Kidney epithelial cell (primary cell): ENCODE measurements at regions not wholly inside any gene's neighbourhood (a gene's known extent, or its start where the extent isn't known, plus 50 kb on each side); places are given as distances from the start of the nearest gene placed in this dataset.

Source experiments
- DNase-seq: peaks from one replicate; pipeline ENCODE4 v3.0.0-alpha.2; 2010; ENCODE audit warnings: low read depth
- H3K27me3 ChIP-seq: 2 replicates; pipeline ENCODE4 v1.6.0; 2011; ENCODE audit warnings: low read length; ENCODE audit not compliant: control insufficient read depth, insufficient read depth
- H3K36me3 ChIP-seq: 2 replicates; pipeline ENCODE4 v1.5.1; 2011; ENCODE audit warnings: low read length; ENCODE audit not compliant: control insufficient read depth, insufficient read depth
- H3K4me3 ChIP-seq: 2 replicates; pipeline ENCODE4 v1.5.1; 2011; ENCODE audit warnings: low read depth, mild to moderate bottlenecking, control low read depth, low read length
- TF ChIP-seq, protein P1 (sequence below): IDR thresholded peaks from 2 replicates; pipeline ENCODE4 v1.5.1; 2011; ENCODE audit warnings: mild to moderate bottlenecking, moderate library complexity, low read length, control low read depth, inconsistent platforms; ENCODE audit not compliant: insufficient read depth, poor library complexity, severe bottlenecking

- DNase-seq: no peak
- Histone ChIP-seq H3K27me3 (no peaks in the 10 kb centered on the region), H3K4me3 (no peak overlapping the region), H3K36me3 (no peaks in the 10 kb centered on the region)
- TF ChIP-seq, protein P1, sequence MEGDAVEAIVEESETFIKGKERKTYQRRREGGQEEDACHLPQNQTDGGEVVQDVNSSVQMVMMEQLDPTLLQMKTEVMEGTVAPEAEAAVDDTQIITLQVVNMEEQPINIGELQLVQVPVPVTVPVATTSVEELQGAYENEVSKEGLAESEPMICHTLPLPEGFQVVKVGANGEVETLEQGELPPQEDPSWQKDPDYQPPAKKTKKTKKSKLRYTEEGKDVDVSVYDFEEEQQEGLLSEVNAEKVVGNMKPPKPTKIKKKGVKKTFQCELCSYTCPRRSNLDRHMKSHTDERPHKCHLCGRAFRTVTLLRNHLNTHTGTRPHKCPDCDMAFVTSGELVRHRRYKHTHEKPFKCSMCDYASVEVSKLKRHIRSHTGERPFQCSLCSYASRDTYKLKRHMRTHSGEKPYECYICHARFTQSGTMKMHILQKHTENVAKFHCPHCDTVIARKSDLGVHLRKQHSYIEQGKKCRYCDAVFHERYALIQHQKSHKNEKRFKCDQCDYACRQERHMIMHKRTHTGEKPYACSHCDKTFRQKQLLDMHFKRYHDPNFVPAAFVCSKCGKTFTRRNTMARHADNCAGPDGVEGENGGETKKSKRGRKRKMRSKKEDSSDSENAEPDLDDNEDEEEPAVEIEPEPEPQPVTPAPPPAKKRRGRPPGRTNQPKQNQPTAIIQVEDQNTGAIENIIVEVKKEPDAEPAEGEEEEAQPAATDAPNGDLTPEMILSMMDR: no peak
Observed at GRCh38 chr7:32255036-32255435, 184.8 kb upstream of the PDE1C start.

DNA sequence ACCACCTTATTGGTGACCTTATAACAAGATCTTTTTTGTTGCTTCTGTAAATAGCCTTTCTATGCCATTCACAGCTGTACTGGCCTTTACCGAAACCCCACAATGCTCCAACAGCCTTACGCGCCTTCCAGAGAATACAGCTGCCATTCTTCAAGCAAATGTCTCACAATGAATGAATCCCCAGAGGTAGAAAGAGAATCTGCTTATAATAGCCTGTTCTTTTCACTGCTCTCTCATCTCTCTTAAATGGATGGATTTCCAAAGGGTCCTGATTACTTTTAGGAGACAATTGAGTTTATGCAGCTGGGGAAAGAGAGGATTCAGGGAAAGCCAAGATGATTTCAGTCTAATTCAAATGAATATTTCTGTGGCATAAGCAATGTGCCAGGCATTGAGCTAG, 183.1 kb upstream of the PDE1C start:
- H3K27me3 ChIP-seq: no peaks in the 10 kb centered on the region
- no peak overlapping the region for H3K4me3 ChIP-seq
- TF ChIP-seq, protein P1: no peak
- H3K36me3 ChIP-seq: no peaks in the 10 kb centered on the region
- no peak for DNase-seq

GRCh38 chr7:32251659-32252058, 181.5 kb upstream of the PDE1C start:
- Histone ChIP-seq H3K4me3 (no peak overlapping the region), H3K27me3 (no peaks in the 10 kb centered on the region), H3K36me3 (no peaks in the 10 kb centered on the region)
- DNase-seq: no peak
- TF ChIP-seq, protein P1: no peak

- H3K4me3 ChIP-seq: no peak overlapping the region
- DNase-seq: no peak
- H3K27me3 ChIP-seq: no peaks in the 10 kb centered on the region
- TF ChIP-seq, protein P1: no peak
- H3K36me3 ChIP-seq: no peaks in the 10 kb centered on the region
Observed at GRCh38 chr7:32250471-32251260, 180.5 kb upstream of the PDE1C start.

- Histone ChIP-seq H3K27me3 (no peaks in the 10 kb centered on the region), H3K4me3 (no peak overlapping the region), H3K36me3 (no peaks in the 10 kb centered on the region)
- no peak for DNase-seq
- TF ChIP-seq, protein P1: no peak
Observed at GRCh38 chr7:32250003-32250402, 179.8 kb upstream of the PDE1C start.

DNA sequence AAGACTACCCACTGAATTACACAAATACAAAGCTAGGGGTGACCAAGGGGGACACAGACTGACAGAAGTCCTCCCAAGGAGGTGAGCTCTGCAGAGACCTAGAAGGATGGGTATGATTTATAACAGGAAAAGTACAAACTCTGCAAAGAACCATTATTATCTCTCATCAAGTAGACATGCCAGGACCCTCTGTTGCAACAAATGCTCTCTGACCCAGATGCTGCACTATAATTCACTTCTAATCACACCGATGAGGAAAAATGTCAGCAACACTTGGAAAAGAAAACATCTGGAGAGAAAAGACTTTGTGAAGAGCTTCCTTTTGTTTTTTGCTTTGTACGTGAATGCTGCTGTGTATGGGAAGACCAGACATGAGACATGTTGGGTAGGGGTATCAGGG, 178.3 kb upstream of the PDE1C start:
- Histone ChIP-seq H3K4me3 (no peak overlapping the region), H3K36me3 (no peaks in the 10 kb centered on the region), H3K27me3 (no peaks in the 10 kb centered on the region)
- TF ChIP-seq, protein P1: no peak
- DNase-seq: no peak
